Transverse colon (tissue), 4 donors: ENCODE measurements at regions not wholly inside any gene's neighbourhood (a gene's known extent, or its start where the extent isn't known, plus 50 kb on each side); places are given as distances from the start of the nearest gene placed in this dataset.

Source experiments
- CTCF ChIP-seq, 5 experiments: fragments of 200-600 bp in 3 of 5; fragments of 450-650 bp in 2 of 5; sonication (generic) in 3 of 5; IDR thresholded peaks; 1 replicate in 2 of 5; 2 replicates in 3 of 5; pipeline ENCODE4 v1.5.1; 2016 to 2017; ENCODE audit warnings: antibody characterized with exemption in 5 of 5, inconsistent platforms in 3 of 5, mild to moderate bottlenecking in 2 of 5, moderate library complexity in 1 of 5
- EP300 ChIP-seq: sonication (generic); formaldehyde crosslinking; IDR thresholded peaks from one replicate; pipeline ENCODE4 v1.6.1; 2017; ENCODE audit warnings: antibody characterized with exemption, low read depth
- POLR2A ChIP-seq: fragments of 450-650 bp; IDR thresholded peaks from one replicate; pipeline ENCODE4 v1.6.1; 2016; ENCODE audit warnings: antibody characterized with exemption, mild to moderate bottlenecking, moderate library complexity
- POLR2AphosphoS5 ChIP-seq, 3 donors: sonication (generic); formaldehyde crosslinking; IDR thresholded peaks; one replicate each; pipeline ENCODE4 v1.6.1; 2016; ENCODE audit warnings: antibody characterized with exemption in 3 of 3

GRCh38 chr5:155661859-155662258, 648.3 kb downstream of the KIF4B start:
- TF ChIP-seq CTCF (IDR thresholded peaks at IDR 0.05) = no peak
- no peak for TF ChIP-seq POLR2A
- TF ChIP-seq POLR2AphosphoS5 (IDR thresholded peaks at IDR 0.05) = no peak
- TF ChIP-seq EP300 = no peak
